Left lung (tissue), 4 donors: ENCODE measurements at regions not wholly inside any gene's neighbourhood (a gene's known extent, or its start where the extent isn't known, plus 50 kb on each side); places are given as distances from the start of the nearest gene placed in this dataset.

Experiments used
- ATAC-seq: fragments of 200-7000 bp; cut with Tn5 transposase; one replicate; pipeline ENCODE4 v1.9.1; 2020; ENCODE audit warnings: moderate library complexity
- DNase-seq, 4 donors: peaks; one replicate each; pipeline ENCODE4 v3.0.0-alpha.2; 2013 to 2020
- H3K27ac ChIP-seq, 2 donors: fragments of 200-600 bp; sonication (generic) in 1 of 2; one replicate each; pipeline versions ENCODE4 v1.5.0 to v1.8.0; 2020 to 2021
- H3K27me3 ChIP-seq, 2 donors: fragments of 200-600 bp; sonication (generic) in 1 of 2; one replicate each; pipeline versions ENCODE4 v1.5.0 to v1.8.0; 2020 to 2021
- H3K36me3 ChIP-seq, 2 donors: fragments of 200-600 bp; sonication (generic) in 1 of 2; one replicate each; pipeline versions ENCODE4 v1.5.0 to v1.8.0; 2020 to 2021
- H3K4me1 ChIP-seq, 2 donors: fragments of 200-600 bp; one replicate each; pipeline ENCODE4 v1.8.0; 2021
- H3K4me3 ChIP-seq, 2 donors: fragments of 200-600 bp; sonication (generic) in 1 of 2; one replicate each; pipeline versions ENCODE4 v1.5.0 to v1.8.0; 2020 to 2021; ENCODE audit warnings: mild to moderate bottlenecking in 1 of 2
- H3K9me3 ChIP-seq, 2 donors: fragments of 200-600 bp; sonication (generic) in 1 of 2; one replicate each; pipeline versions ENCODE4 v1.5.0 to v1.8.0; 2020 to 2021
- intact Hi-C, 2 donors: fragments of 100-400 bp; cut with DNase I; formaldehyde crosslinking; loops; one replicate each; pipeline versions ENCODE4 v1.11.2 to v1.14.2; 2022
- TF ChIP-seq, protein P1 (sequence below), 2 donors: fragments of 200-600 bp; sonication (generic) in 1 of 2; IDR thresholded peaks; one replicate each; pipeline versions ENCODE4 v1.5.0 to v1.8.0; 2021; ENCODE audit warnings: antibody characterized with exemption in 2 of 2
- donor health status: DM: no; HTN: yes; CAD: no.
- donor health status: DM: no; HTN: no; CAD: no.

DNA sequence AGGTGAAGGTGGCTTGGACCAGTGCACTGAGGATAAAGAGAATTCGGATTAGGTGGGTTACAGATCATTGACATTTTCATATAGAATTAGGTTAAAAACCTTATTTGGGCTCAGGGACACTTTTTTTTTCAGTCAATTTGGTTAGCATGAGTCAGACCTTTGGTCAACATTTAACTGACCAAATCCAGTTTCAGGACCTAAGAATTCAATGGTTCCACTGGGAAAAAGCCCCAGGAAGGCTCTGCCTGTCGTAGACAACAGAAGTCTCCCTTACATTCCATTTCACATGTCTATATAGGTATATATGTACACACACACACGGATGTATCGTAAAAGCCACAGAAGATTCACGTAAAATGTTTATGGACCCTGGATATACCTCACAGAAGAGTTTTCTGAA lies 184.2 kb upstream of the RREB1 start:
- Histone ChIP-seq H3K27ac (no peak overlapping the region), H3K9me3 (no peaks in the 10 kb centered on the region), H3K4me1 (peaks cover 0 to 19% of the 10 kb centered on the region in 2 donors), H3K36me3 (no peaks in the 10 kb centered on the region), H3K4me3 (no peak overlapping the region), H3K27me3 (no peaks in the 10 kb centered on the region)
- ATAC-seq (no peak), DNase-seq (no peak)
- intact Hi-C loops, result no loop called here
- TF ChIP-seq, protein P1, sequence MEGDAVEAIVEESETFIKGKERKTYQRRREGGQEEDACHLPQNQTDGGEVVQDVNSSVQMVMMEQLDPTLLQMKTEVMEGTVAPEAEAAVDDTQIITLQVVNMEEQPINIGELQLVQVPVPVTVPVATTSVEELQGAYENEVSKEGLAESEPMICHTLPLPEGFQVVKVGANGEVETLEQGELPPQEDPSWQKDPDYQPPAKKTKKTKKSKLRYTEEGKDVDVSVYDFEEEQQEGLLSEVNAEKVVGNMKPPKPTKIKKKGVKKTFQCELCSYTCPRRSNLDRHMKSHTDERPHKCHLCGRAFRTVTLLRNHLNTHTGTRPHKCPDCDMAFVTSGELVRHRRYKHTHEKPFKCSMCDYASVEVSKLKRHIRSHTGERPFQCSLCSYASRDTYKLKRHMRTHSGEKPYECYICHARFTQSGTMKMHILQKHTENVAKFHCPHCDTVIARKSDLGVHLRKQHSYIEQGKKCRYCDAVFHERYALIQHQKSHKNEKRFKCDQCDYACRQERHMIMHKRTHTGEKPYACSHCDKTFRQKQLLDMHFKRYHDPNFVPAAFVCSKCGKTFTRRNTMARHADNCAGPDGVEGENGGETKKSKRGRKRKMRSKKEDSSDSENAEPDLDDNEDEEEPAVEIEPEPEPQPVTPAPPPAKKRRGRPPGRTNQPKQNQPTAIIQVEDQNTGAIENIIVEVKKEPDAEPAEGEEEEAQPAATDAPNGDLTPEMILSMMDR (IDR thresholded peaks at IDR 0.05), result no peak

DNA sequence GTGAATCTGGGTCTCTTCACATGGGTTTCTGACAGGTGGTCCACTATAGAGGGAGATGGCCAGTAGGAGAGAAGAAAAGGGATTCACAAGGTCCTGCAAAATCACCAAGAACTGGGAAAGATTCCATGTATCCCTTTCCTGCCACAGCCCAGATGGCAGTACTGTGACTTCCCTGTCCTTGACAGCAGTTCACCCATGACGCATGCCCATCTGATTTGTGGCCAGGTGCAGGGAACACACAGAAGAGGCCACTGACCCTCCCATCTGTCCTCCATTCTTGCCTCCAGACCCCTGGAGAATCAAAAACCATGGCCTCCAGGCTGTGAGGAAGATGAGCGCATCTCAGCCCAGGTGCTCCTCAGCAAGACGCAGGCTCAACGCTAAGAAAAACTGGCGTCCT lies 183.1 kb upstream of the RREB1 start:
- Histone ChIP-seq H3K4me3 (no peak overlapping the region), H3K9me3 (no peaks in the 10 kb centered on the region), H3K4me1 (peaks cover 0 to 19% of the 10 kb centered on the region in 2 donors), H3K27ac (no peak overlapping the region), H3K27me3 (no peaks in the 10 kb centered on the region), H3K36me3 (no peaks in the 10 kb centered on the region)
- DNase-seq (no peak), ATAC-seq (no peak)
- TF ChIP-seq, protein P1 (IDR thresholded peaks at IDR 0.05), result no peak
- intact Hi-C loops, result no loop called here

DNA sequence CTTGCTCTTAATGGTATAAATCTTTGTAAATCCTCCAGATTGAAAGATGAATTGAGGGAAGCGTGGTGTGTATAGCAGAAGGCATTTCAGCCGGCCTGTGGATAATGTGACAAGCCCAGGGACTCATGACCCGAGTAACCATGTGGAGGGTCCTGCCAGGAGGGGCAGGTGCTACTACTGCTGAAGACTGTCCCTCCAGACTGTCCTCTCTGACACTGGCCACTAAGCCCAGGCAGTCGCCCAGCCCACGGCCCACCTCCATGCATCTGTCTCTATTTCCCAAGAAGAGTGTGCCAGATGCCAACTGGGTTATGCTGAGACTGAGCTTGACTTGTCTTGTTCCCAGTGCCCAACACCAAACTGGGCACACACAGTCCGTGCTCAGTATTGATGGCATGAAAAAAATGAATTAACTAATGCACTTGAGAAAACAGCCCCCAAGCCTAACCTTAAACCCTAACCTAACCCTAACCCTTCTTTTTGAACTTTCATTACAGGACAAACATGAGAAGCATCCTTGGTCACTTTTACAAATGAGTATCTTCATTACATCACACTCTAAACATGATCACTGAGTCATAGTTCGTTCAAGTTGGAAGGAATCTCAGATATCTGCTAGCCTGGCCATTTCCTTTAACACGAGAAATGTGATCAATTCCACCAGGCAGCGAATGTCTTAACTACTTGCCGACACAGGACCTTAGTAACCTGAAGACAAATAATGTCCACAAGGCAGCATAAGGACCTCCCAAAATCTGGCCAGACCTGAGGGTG lies 182.2 kb upstream of the RREB1 start:
- Histone ChIP-seq H3K4me3 (no peak overlapping the region), H3K36me3 (no peaks in the 10 kb centered on the region), H3K27ac (no peak overlapping the region), H3K27me3 (no peaks in the 10 kb centered on the region), H3K4me1 (peaks cover 0 to 19% of the 10 kb centered on the region in 2 donors), H3K9me3 (no peaks in the 10 kb centered on the region)
- no peak for ATAC-seq
- no peak for DNase-seq
- intact Hi-C loops, result no loop called here
- TF ChIP-seq, protein P1 (IDR thresholded peaks at IDR 0.05), result no peak

- DNase-seq (no peak), ATAC-seq (no peak)
- TF ChIP-seq, protein P1 (IDR thresholded peaks at IDR 0.05), result no peak
- Histone ChIP-seq H3K27me3 (no peaks in the 10 kb centered on the region), H3K36me3 (no peaks in the 10 kb centered on the region), H3K4me1 (peaks cover 3 to 29% of the 10 kb centered on the region in 2 donors), H3K9me3 (no peaks in the 10 kb centered on the region), H3K27ac (peak overlapping the region in 1 of 2 donors; percentile 60), H3K4me3 (no peak overlapping the region)
- intact Hi-C loops, result no loop called here
Observed at GRCh38 chr6:6926856-6927255, 180.9 kb upstream of the RREB1 start.

DNA sequence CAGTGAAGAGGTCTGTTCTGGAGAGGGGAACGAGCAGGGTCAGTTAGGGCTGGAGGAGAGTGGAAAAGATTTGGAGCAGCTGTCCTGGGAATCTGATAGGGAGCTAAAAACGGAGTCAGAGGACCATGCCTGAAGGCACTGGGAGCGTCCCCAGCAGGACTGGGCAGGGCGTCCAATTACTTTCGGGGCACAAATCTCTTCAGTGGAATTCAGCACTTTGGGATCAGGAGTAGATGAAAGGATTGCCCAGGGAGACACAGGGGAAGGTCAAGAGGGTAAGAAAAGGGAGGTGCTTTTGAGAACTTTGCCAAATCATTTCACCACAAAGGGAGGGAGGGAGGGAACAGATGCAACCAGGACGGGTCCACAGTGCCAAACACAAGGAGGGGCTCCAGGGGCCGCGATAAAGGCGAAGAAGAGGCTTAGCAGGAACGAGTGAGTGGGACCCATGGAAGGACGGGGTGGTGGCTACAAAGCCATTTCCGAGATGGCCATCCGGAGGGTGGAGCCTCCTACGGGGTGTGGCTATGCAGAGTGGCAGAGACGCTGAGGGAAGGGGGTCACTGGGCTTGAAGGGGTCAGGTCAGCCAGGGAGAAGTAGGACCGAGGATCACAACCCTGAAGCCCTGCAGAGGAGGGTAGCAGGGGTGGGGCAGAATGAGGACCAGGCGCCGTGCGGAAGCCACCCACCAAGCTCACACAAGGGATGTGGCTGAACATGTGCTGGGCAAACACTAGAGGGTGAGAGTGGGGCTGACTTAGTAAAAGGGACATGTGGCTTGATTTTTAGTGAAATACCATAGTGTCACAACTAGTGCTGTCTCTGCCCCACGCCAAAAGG lies 180.0 kb upstream of the RREB1 start:
- Histone ChIP-seq H3K4me1 (peaks cover 3 to 29% of the 10 kb centered on the region in 2 donors), H3K36me3 (no peaks in the 10 kb centered on the region), H3K27me3 (no peaks in the 10 kb centered on the region), H3K27ac (peak overlapping the region in 1 of 2 donors; percentile 60), H3K9me3 (no peaks in the 10 kb centered on the region), H3K4me3 (peak overlapping the region in 1 of 2 donors; percentile 11)
- ATAC-seq (peak; percentile 72), DNase-seq (peak; percentile 59 to 92 (median 82))
- intact Hi-C loops, result no loop called here
- TF ChIP-seq, protein P1 (IDR thresholded peaks at IDR 0.05), result peak in 1 of 2 donors; percentile 23
